ENCODE measurements at regions not wholly inside any gene's neighbourhood (a gene's known extent, or its start where the extent isn't known, plus 50 kb on each side); places are given as distances from the start of the nearest gene placed in this dataset.

DNA sequence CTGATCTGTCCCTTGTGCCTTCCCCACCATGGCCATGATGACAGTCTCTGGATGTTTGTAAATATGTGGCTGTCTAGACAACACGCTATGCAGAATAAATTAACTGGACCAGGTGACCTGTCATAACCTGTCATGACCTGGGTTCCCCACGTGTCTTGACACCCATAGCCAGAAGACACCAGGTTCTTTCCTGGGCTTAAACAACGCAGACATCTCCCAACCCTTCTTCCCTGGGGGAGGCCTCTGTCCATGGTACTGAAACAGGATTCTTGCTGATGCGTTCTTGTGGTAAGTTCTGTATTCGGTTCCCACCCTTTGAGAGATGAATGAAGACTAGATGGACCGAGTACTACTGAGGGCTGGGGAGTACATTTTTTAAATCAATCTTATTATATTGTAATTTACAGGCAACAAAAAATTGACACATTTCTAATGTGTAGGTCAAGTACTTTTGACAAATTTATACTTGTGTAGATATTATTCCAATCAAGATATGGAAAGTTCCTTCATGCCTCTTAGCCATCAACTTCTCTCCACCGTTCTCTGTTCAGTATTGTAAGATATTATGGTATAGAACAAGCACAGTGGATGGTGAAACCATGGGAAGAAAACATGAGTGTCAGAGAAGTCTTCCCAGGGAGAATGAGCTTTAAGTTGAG is 738.8 kb downstream of the PTPRU start:
- no peak for DNase-seq

DNA sequence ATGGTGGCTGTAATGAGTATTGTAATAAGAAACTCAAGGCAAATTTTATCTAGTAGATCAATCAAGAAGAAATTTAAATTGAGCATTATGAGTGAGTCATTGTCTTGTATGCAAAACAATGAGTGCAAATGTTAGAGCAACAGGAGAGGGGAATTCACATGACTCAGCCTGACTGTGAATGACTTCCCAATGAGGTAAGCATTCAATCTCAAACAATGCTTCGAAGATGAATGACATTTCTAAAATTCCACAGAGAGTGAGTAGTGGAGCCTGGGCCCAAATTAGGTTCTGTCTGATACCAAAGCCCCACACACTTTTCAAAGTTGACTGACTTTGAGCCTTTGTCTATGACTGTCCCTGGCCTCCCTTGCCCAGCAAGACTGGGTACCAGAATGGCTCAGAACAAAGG is 738.0 kb downstream of the PTPRU start:
- DNase-seq, result no peak

DNA sequence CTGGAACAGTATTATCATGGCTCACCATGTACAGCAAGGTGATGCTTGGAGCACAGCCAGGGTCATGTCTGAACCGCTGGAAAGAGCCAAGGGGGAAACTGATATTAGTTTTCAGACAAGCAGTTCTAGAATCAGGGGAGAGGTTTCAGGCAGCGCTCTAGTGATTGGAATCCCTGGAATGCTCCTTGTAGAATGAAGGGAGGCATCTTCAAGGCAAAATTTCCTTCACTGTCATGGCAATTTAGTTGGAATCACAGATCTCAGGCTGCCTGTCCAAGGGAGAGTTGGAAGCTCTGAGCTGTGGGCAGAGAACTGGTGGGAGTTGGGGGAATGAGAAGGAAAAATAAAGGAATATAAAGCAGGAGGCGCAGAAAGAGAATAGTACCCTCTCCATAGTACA is 737.1 kb downstream of the PTPRU start:
- no peak for DNase-seq

DNA sequence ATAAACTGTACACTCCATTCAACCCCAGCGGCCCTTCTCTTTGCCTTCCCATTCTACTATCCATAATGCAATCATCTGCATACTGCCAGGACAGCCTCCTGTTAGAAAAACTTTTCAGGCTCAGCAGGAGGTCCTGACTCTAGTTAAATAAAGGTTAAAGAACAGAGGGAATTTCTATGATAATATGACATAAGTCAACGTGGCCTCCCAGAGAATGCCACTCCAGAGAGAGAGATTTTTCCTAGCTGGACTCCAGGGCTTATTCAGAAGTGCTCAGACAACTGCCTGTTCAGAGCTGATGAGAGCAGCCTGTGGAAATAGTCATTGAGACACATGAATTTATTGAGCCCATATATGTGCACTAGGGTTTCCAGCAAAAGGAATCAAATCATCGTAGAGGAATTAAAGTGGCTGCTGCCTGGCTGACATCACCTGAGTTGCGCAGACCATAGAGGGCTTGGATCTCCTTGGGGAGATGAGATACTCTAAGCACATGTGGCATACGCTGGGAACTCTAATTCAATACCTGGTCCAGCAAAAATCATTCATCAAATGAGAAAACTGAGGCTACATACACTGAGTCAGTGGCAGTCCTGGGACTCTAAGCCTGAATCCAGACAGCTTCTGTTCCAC is 736.2 kb downstream of the PTPRU start:
- DNase-seq, result no peak

DNA sequence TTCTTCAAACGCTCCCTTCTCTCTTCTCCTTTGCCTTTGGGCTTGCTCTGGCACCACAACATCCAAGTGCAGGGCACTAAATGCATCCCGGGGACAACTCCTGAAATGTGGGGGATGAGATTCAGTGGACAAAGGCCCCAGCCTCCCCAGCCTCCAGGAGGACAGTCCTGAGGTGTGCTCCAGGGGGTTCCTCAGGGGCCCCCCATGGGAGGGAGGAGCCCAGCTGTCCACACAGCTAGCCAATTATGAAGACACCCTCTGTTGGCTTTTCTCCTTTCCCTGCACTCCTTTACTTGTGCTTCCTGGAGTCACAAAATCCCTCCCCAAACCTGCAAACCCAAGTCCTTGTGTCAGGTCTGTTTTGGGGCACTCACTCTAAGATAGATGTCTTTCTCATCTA is 735.4 kb downstream of the PTPRU start:
- DNase-seq, result no peak

DNA sequence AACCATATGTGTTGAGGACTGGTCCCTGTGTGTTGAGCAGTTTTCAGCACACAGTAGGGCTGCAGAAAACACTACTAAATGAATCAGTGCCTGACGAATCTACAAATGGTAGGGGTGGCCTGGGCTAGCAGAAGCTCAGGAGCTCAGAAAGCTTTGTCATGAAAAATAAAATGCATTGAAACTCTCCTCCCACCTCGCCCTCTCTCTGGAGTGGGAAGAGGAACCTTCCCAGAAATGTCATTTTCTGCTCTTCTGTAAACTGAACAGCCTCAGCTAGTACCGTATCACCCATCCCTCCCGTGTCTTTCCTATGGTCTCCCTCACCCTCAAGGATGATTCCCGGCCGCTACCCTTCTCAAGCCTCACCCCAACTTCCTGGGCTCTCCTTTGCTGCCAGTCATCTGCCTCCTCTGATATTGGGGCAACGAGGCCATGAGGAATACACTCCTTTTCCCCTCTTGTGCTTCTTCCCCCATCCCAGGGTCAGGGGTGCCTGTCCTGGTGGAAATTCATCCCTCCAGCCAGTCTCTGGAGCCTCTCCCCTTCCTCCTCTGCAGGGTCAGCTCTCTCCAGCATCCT is 734.5 kb downstream of the PTPRU start:
- DNase-seq, result no peak

DNA sequence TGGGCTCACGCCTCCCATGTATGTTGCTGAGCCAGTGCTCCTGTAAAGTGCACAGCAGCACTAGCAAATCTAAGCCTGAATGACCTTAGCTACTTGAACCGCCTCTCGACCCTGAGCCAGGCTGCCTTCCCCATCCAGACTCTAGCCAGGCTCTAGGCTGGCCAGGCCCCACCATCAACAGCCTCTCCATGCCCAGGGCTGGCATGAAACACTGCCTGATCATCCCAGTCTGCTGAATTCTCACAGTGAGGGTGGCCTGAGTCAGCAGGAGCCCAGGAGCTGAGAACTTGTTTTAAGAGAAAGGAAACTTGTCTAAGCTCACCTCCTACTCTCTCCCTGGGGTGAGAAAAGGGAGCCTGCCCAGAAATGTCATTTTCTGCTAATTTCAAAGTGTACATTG is 733.3 kb downstream of the PTPRU start:
- no peak for DNase-seq

DNA sequence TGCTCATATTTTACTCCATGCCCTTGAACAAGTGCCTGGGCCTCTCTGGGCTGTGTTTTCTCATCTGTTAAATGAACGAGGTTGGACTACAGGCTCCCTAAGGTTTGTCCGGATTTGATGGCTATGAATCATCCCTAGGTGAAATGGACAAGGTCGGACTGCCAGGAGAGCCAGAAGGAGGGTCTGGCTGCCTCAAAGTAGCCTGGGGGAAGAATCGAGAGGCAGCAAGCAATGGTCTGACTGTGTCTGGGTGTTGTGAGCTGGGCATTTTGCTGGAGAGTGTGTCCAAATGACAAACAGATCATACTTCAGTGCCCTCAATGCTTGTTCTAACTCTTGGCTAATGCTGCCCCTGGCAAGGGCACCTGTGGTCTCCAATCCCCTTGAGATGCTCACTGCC is 730.9 kb downstream of the PTPRU start:
- DNase-seq, result no peak

DNA sequence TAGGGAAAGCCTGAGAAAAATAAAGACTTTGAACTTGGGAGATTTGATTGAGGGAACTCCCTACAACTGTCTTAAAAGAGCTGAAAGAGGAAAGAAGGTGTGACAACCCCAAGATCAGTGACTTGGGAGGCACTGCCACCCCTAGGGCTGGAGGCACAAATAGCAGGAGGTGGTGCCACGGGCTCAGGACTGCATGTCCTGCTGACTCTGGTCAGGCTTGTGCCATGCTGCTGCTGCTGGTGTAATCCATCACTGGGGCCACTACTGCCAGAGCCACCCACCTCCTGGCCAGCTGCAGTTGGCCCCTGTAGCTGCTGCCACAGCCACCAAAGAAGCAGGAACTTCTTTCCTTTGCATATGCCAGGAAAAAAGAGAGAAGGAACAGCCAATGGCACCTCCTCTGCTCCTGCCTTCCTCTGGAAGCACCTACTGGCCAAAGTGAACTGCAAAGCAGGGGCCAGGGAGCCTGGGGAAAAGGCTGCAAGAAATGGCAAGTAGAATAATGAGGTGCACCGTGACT is 730.3 kb downstream of the PTPRU start:
- no peak for DNase-seq

DNA sequence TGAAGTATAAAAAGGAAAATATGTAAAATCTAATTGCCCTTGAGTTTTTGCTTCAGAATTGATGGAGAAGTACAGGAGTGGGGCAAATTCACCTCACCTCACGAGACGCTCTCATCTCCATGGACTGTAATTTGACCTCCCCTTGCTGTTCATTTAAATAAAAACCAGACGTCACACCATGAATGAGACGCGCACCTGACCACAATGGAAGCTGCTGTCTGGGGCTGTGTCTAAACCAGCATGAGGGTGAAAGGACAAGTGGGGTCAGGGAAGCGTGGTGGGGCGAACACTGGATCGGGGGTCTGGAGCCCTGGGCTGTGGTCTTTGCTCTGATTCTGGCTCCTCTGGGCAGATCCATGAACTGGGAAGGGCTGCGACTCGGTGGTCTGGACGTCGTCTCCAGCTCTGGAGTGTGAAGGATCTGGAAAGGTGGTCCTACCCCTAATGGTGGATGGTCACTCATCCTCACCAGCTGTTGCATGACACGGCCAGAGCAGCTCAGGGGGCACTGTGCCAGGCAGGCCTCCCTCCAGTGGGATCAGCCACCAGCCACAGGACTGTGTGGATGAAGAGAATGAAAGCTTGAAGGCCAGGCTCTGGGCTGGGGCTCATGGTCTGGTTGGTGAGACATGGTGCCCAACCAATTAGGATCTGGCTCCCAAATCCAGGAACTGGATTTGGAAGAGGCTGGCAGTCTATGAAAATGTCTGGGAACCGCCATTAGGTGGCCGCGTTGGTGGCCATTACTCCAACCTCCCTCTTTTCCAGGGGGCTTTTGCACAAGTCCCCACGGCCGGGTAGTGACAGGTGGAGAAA is 728.6 kb downstream of the PTPRU start:
- DNase-seq, result no peak

DNA sequence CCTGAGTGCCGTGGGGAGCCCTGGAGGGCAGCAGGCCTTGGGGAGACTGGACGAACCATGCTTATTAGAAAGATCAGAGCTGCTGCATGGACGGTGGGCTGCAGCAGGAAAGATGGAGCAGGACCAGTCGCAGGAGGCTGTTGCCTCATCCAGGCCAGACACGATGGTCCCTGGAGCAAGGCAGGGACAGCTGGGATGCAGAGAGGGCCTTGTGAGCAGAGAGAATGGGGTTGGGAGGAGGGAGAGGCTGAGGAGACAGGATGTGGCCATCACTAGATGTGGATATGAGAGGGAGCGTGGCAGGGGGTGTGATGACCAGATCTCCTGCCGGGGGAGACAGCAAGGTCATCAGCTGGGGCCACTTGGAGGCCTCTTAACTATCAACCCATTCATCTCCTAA is 727.6 kb downstream of the PTPRU start:
- no peak for DNase-seq

DNA sequence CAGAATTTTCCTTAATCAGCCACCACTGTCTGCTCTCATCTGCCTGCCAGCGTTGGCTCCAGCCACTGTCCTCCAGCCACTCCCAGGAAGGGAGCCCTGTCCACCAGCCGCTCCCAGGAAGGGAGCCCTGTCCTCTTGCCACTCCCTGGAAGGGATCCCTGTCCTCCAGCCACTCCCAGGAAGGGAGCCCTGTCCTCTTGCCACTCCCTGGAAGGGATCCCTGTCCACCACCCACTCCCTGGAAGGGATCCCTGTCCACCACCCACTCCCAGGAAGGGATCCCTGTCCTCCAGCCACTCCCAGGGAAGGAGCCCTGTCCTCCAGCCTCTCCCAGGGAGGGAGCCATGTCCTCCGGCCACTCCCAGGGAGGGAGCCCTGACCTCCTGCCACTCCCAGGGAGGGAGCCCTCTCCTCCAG is 726.5 kb downstream of the PTPRU start:
- DNase-seq, result no peak

DNA sequence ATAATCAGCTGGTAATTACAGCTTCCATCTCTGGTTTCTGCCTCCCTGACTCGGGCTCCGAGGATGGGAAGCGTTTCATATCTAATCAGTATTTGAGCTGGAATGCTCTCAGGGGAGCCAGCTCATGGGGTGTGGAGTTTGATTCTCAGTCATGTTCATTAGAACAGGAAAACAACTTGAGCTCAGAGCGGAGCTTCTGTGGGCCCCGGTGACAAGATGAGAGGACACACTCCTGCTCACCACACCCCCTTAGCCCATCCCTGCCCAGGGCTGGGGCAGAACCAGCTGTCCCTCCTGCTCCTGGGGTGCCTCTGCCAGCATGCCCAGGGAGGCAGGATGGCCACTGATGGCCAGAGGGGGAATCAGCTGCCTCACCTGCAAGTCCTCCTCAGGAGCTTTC is 726.0 kb downstream of the PTPRU start:
- no peak for DNase-seq

DNA sequence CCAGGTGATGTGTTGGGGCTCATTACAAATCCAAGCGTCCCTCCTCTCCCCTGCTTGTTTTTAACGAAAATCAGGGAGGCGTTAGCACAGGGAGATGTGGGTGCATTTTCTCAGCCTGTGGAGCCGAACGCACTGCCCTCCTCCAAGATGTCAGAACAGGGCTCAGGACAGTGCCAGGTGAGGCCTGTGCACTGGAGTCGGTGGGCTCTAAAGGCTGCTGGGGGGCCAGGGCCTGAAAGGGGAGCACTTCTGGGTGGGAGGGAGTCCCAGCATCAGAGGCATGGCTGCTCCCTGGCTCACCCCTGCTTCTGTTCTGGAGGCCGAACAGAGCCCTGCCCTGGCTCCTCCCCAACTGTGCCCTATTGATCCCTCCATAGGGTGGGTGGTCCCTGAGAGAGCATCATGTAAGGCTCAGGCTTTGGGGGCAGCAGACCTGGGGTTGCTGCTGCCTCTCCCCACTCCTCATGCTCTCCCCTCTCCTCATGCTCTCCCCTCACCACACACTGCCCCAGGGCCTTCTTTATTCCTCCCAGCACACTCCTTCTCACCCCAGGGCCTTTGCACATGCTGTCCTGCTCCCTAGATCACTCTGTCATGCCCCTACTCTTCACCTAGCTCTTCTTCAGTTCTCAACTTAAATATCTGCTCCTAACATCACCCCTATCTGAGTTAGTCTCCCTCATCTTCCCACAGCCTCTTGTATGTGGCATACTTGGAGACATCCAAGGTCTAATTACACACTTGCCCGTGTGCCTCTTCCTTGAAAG is 725.2 kb downstream of the PTPRU start:
- no peak for DNase-seq

DNA sequence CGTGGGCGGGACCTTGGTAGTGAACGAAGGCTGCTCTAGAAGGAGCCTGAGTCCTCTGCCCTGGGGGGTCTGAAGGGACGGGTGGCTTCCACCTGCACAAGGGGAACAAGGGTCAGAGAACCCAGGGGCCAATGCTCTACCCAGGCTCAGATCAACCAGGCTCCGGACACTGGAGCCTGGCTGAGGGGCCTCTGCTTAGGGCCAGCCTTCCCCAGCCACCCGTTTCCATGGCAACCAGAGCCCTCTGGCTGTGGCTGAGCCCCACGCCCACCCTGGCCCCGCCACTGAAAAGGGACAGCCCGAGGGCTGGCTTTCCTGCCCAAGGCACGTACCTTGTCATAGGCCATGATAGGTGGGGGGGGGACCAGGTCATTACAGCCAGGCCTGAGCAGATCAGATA is 724.6 kb downstream of the PTPRU start:
- DNase-seq, result no peak

DNA sequence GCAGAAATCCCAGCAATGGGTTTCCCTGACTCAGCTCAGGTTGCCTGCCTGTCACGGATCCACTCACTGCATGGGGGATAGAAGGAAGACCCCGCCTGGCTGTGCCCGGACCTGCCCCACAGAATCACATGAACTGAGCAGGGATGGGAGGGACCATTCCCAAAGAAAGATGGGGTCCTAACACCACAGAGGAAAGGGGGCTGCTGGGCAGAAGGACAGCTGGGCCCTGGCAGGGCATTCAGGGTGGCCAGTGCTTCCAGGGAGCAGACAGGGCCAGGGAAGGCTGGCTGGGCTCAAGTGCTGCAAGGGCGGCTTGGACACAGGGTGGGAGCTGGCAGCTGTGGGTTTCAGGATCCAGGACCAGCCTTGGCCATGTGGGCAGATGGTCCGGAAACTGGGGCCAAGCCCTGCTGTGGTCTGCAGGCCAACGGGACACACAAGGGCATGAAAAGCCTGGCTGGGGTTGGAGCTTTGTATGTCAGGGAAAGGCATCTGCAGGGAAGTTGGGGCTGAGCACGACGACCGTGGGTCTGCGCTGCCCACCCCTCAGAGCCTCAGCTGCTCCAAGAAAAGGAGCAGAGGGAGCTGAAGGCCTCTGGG is 723.9 kb downstream of the PTPRU start:
- DNase-seq, result no peak

DNA sequence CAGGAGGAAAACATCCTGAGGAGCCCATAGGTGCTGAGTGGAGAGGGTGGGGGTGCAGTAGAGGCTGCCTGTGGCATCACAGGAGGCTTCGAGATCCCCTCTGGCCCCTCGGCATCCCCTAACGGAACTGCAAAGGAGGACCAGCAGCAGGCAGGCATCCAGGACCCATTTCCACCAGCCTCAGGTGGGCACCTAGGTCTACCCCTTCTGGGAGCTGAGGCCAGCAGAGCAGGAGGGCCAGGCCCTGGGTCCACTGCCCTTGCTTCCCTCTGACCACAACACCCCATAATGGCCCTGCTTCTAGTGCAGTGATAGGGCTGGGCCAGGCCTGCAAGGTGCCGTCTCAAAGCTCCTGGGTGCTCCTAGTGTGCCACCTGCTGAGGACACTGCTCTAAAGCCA is 723.0 kb downstream of the PTPRU start:
- DNase-seq, result no peak

DNA sequence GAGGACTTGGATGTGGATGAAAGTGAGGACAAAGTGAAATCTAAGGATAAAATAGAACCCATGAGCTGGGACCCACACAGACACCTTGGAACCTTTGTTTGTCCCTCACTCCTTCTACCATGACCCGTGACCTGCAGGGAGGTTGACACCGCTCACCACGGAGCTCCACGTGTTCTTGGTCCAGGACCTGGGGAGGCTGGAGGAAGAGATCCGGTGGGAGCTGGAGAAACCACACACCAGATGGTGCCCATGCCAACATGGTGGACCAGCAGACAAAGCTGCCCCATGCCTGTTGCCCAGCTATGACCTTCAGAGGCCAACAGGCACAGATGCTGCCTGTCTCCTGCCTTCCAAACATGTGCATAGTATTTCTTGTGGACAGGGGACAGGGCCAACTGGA is 721.9 kb downstream of the PTPRU start:
- no peak for DNase-seq

DNA sequence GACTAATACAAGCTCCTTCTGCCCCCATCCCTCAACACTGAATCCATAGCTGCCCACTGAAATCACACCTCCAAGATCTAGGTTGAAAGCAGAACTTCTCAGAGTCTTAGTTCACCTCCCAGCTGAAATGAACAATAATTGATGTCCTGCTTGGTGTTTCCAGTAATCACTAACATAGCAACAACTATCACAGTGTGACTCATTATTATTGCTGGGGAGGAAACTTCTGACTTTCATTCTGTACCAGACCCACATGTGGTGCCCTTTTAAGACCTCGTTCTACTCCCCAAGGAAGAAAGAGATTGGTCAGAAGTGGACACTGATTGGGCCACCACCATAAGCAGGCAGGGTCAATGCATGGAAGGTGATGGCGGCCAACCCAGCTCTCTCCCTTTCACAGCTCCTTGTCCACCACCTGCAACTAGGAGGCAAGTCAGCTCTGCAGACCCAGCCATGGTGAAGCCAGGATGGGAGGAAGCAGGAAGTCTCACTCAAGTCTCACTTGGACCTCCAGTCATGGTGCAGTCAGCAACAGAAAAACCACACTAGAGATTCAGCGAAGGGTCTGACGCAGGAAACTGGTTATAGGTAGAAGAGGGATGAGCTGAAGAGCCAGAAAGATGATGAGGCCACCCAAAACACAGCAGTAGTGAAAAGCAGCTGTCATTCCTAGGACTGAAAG is 720.2 kb downstream of the PTPRU start:
- DNase-seq, result no peak

DNA sequence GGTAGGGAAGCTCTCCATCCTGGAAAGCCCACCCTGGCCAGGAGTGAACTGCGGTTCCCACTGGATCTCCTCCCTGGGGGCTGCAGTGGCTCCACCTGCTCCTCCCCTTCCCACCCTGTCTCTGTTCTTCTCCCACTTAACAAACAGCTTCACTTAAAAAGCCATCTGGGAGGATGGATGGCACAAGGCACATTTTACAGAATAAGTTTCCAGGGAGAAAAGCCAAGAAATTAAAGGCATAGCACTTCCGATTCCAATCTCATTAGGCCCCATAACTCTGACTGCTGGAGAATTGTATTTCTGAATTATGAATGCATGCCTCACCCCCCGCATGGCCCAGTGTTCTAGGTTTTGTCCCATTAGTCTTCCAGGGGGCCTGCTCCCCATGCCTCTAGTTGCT is 718.3 kb downstream of the PTPRU start:
- DNase-seq, result no peak

DNA sequence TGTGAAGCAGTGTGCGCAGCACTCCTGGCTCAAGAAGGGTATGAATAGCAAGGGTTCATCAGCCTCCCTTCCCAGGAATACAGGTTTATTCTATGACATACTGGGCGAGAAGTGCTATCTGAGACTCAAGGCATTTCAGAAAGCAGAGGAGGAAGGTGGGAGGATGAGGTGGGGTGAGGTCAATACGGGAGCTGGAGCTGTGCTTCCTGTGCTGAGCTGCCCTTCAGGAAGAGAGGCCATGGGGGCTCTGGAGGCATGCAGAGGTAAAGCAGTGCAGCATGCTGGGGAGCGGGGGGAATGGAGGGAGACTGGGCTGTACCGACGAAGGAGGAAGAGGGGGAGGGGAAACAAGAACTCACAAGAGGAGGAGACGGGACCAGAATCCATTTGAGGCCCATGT is 717.6 kb downstream of the PTPRU start:
- no peak for DNase-seq

DNA sequence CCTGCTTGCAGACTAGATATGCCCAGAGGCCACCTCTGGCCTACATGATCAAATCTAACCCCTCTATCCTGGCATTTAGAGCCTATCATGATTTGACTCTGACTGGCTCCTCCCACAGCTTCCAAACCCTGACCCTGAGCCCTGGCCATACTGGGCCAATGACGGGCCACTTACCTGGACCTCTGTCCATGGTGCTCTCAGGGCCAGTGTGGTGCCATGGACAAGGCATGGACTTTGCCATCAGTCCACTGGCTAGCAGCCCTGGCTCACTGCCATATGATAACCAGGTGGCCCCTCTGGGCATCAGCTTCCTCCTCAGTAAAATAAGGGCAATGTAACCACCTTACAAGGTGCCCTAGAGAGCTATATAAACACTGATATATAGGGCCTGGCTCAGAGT is 713.4 kb downstream of the PTPRU start:
- no peak for DNase-seq
